ENCODE measurements at regions not wholly inside any gene's neighbourhood (a gene's known extent, or its start where the extent isn't known, plus 50 kb on each side); places are given as distances from the start of the nearest gene placed in this dataset.

GRCh38 chr2:194443926-194444325, 1213.1 kb upstream of the SLC39A10 start:
- CTCF ChIA-PET, result no interaction called here
- intact Hi-C loops (cut with micrococcal nuclease), result no loop called here

GRCh38 chr2:194424683-194425209, 1232.3 kb upstream of the SLC39A10 start:
- Histone ChIP-seq H3K27me3 (ENCODE audit: control insufficient read depth in 2 of 2, insufficient read depth in 2 of 2, low read length in 2 of 2) (no peaks in the 10 kb centered on the region), H2AFZ (ENCODE audit: low read depth, low read length) (no peak overlapping the region)

More at GRCh38 chr2:194443926-194444325, 1213.1 kb upstream of the SLC39A10 start:
- Histone ChIP-seq H3K27ac (ENCODE audit: insufficient read depth, low read depth, low read length) (no peak overlapping the region), H2AFZ (ENCODE audit: low read depth, low read length) (no peak overlapping the region), H3K79me2 (ENCODE audit: control insufficient read depth, insufficient read depth, low read length) (no peaks in the 10 kb centered on the region), H3K9me1 (replicated peaks; ENCODE audit: control insufficient read depth, extremely low read depth, insufficient read depth, low read length) (no peaks in the 10 kb centered on the region), H3K27me3 (ENCODE audit: control insufficient read depth in 2 of 2, insufficient read depth in 2 of 2, low read length in 2 of 2) (no peaks in the 10 kb centered on the region), H3K4me1 (ENCODE audit: control insufficient read depth, extremely low read depth, insufficient read depth, low read length) (no peaks in the 10 kb centered on the region), H3K4me3 (replicated peaks in 1 of 3; ENCODE audit: insufficient read depth in 1 of 3, low read depth in 1 of 3, low read length in 3 of 3) (no peak overlapping the region), H3K4me2 (ENCODE audit: insufficient read depth, low read length) (no peak overlapping the region), H3K9me3 (replicated peaks; ENCODE audit: control insufficient read depth, insufficient read depth, low read length) (no peaks in the 10 kb centered on the region), H3K9ac (replicated peaks; ENCODE audit: extremely low read depth, insufficient read depth, low read length) (no peak overlapping the region), H3K36me3 (ENCODE audit: control insufficient read depth in 2 of 2, extremely low read depth in 1 of 2, insufficient read depth in 2 of 2, low read length in 2 of 2) (no peaks in the 10 kb centered on the region), H4K20me1 (replicated peaks; ENCODE audit: control insufficient read depth, extremely low read depth, insufficient read depth, low read length) (no peaks in the 10 kb centered on the region)
- DNase-seq (ENCODE audit: low read depth, low spot score) (no peak), FAIRE-seq (no peak)
- TF ChIP-seq GATA2 (IDR thresholded peaks at IDR 0.05; ENCODE audit: insufficient read depth, insufficient read length, low read depth, low read length), result no peak
- no peak for TF ChIP-seq JUN (IDR thresholded peaks at IDR 0.05; ENCODE audit: borderline replicate concordance, insufficient read depth, insufficient read length, low read depth)
- no TSS peak for BruUV-seq (replicated peaks)
- POLR2A ChIA-PET, result no interaction called here
- dilution Hi-C loops (cut with MboI; ENCODE audit: extremely low pct_ligation_motif_present, low sequenced_read_pairs), result no loop called here

More at GRCh38 chr2:194424683-194425209, 1232.3 kb upstream of the SLC39A10 start:
- Histone ChIP-seq H3K79me2 (ENCODE audit: control insufficient read depth, insufficient read depth, low read length) (no peaks in the 10 kb centered on the region), H3K4me1 (ENCODE audit: control insufficient read depth, extremely low read depth, insufficient read depth, low read length) (no peaks in the 10 kb centered on the region), H3K36me3 (ENCODE audit: control insufficient read depth in 2 of 2, extremely low read depth in 1 of 2, insufficient read depth in 2 of 2, low read length in 2 of 2) (no peaks in the 10 kb centered on the region), H3K9ac (replicated peaks; ENCODE audit: extremely low read depth, insufficient read depth, low read length) (no peak overlapping the region), H3K4me2 (ENCODE audit: insufficient read depth, low read length) (no peak overlapping the region), H3K9me3 (replicated peaks; ENCODE audit: control insufficient read depth, insufficient read depth, low read length) (no peaks in the 10 kb centered on the region), H3K4me3 (replicated peaks in 1 of 3; ENCODE audit: insufficient read depth in 1 of 3, low read depth in 1 of 3, low read length in 3 of 3) (no peak overlapping the region), H4K20me1 (replicated peaks; ENCODE audit: control insufficient read depth, extremely low read depth, insufficient read depth, low read length) (no peaks in the 10 kb centered on the region), H3K27ac (ENCODE audit: insufficient read depth, low read depth, low read length) (no peak overlapping the region), H3K9me1 (replicated peaks; ENCODE audit: control insufficient read depth, extremely low read depth, insufficient read depth, low read length) (no peaks in the 10 kb centered on the region)
- FAIRE-seq (no peak), DNase-seq (ENCODE audit: low read depth, low spot score) (no peak)
- CTCF ChIA-PET, result no interaction called here
- TF ChIP-seq POLR2A (IDR thresholded peaks at IDR 0.05; ENCODE audit: low read depth, low read length) (no peak), GATA2 (IDR thresholded peaks at IDR 0.05; ENCODE audit: insufficient read depth, insufficient read length, low read depth, low read length) (no peak), JUN (IDR thresholded peaks at IDR 0.05; ENCODE audit: borderline replicate concordance, insufficient read depth, insufficient read length, low read depth) (no peak), FOS (IDR thresholded peaks at IDR 0.05; ENCODE audit: borderline replicate concordance, insufficient read depth, low read length) (no peak), POLR2AphosphoS5 (IDR thresholded peaks at IDR 0.05; ENCODE audit: insufficient read depth, low read depth, low read length) (no peak), MAX (IDR thresholded peaks at IDR 0.05; ENCODE audit: insufficient read depth, insufficient read length) (no peak), EZH2 (IDR thresholded peaks at IDR 0.05; ENCODE audit: borderline replicate concordance, low read depth, low read length, severe bottlenecking) (no peak), CTCF (IDR thresholded peaks at IDR 0.05; ENCODE audit: extremely low read depth in 1 of 2, insufficient read depth in 1 of 2, low read depth in 1 of 2, low read length in 2 of 2) (no peak), MYC (IDR thresholded peaks at IDR 0.05; ENCODE audit: low read depth, low read length) (no peak)
- intact Hi-C loops (cut with micrococcal nuclease), result no loop called here
- dilution Hi-C loops (cut with MboI; ENCODE audit: extremely low pct_ligation_motif_present, low sequenced_read_pairs), result no loop called here
- POLR2A ChIA-PET, result no interaction called here
- no TSS peak for BruUV-seq (replicated peaks)

All from endothelial cell of umbilical vein (primary cell).